HG03159 (cell line): ENCODE measurements at regions not wholly inside any gene's neighbourhood (a gene's known extent, or its start where the extent isn't known, plus 50 kb on each side); places are given as distances from the start of the nearest gene placed in this dataset.

Experiments used
- ATAC-seq: cut with Tn5 transposase; IDR thresholded peaks from one replicate; pipeline ENCODE4 v1.9.1; 2021; ENCODE audit warnings: mild to moderate bottlenecking, moderate library complexity; ENCODE audit not compliant: unreplicated experiment

GRCh38 chr2:205937211-205937610 lies 148.8 kb downstream of the INO80D start:
- ATAC-seq, result no peak

- no peak for ATAC-seq
These were observed 149.5 kb downstream of the INO80D start for GRCh38 chr2:205936446-205936845.

GRCh38 chr2:205934443-205934842 lies 151.5 kb downstream of the INO80D start:
- no peak for ATAC-seq

GRCh38 chr2:205932861-205933260 lies 153.1 kb downstream of the INO80D start:
- no peak for ATAC-seq

- no peak for ATAC-seq
These were observed 154.6 kb downstream of the INO80D start for GRCh38 chr2:205931388-205931787.

GRCh38 chr2:205930209-205930608 lies 155.8 kb downstream of the INO80D start:
- no peak for ATAC-seq

- ATAC-seq, result no peak
These were observed 156.6 kb downstream of the INO80D start for GRCh38 chr2:205929246-205929942.

- ATAC-seq, result peak; percentile 94
These were observed 160.3 kb downstream of the INO80D start for GRCh38 chr2:205925373-205926337.

GRCh38 chr2:205924676-205925075 lies 161.3 kb downstream of the INO80D start:
- no peak for ATAC-seq

GRCh38 chr2:205915130-205915524 lies 170.8 kb downstream of the INO80D start:
- no peak for ATAC-seq

GRCh38 chr2:205914213-205915129 lies 171.5 kb downstream of the INO80D start:
- no peak for ATAC-seq

- ATAC-seq, result no peak
These were observed 172.3 kb downstream of the INO80D start for GRCh38 chr2:205913668-205914067.

- ATAC-seq, result no peak
These were observed 174.7 kb downstream of the INO80D start for GRCh38 chr2:205911306-205911705.

GRCh38 chr2:205909184-205909572 lies 176.8 kb downstream of the INO80D start:
- ATAC-seq, result no peak

- no peak for ATAC-seq
These were observed 177.5 kb downstream of the INO80D start for GRCh38 chr2:205908212-205909183.

GRCh38 chr2:205906419-205906818 lies 179.6 kb downstream of the INO80D start:
- no peak for ATAC-seq

- ATAC-seq, result no peak
These were observed 180.4 kb downstream of the INO80D start for GRCh38 chr2:205905576-205905975.

GRCh38 chr2:205904873-205905272 lies 181.1 kb downstream of the INO80D start:
- ATAC-seq, result no peak

- ATAC-seq, result peak; percentile 83
These were observed 182.3 kb downstream of the INO80D start for GRCh38 chr2:205903549-205904129.

GRCh38 chr2:205902900-205903237 lies 183.1 kb downstream of the INO80D start:
- no peak for ATAC-seq
